ENCODE measurements at regions not wholly inside any gene's neighbourhood (a gene's known extent, or its start where the extent isn't known, plus 50 kb on each side); places are given as distances from the start of the nearest gene placed in this dataset.
"Not testable (repeated sequence)": the region's sequence is repeated elsewhere in the genome, so short reads cannot be mapped to it uniquely, and the experiment has no call there.

DNA sequence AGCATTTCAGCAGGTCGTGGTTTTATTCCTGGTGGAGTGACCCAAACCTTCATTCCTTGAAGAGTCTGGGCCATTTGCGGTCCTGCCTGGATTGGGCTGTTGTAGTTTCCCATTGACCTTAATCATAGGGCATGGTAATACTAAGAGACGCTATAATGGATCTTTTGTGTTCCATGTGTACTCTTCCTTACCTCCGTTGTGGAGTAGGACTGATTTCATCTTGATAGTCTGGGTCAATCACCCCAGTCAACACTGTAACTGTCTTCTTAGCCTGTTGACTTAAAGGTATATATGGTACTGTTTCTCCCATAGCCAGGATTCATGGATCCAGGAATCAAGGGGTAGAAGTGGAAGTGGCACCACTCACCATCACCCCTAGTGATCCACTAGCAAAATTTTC is 643.6 kb downstream of the PLOD2 start:
- TF ChIP-seq, protein P1, sequence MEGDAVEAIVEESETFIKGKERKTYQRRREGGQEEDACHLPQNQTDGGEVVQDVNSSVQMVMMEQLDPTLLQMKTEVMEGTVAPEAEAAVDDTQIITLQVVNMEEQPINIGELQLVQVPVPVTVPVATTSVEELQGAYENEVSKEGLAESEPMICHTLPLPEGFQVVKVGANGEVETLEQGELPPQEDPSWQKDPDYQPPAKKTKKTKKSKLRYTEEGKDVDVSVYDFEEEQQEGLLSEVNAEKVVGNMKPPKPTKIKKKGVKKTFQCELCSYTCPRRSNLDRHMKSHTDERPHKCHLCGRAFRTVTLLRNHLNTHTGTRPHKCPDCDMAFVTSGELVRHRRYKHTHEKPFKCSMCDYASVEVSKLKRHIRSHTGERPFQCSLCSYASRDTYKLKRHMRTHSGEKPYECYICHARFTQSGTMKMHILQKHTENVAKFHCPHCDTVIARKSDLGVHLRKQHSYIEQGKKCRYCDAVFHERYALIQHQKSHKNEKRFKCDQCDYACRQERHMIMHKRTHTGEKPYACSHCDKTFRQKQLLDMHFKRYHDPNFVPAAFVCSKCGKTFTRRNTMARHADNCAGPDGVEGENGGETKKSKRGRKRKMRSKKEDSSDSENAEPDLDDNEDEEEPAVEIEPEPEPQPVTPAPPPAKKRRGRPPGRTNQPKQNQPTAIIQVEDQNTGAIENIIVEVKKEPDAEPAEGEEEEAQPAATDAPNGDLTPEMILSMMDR (IDR thresholded peaks at IDR 0.05) = not testable (repeated sequence)
- TF ChIP-seq POLR2A, POLR2AphosphoS5 (IDR thresholded peaks at IDR 0.05): not testable (repeated sequence)
